ENCODE measurements at regions not wholly inside any gene's neighbourhood (a gene's known extent, or its start where the extent isn't known, plus 50 kb on each side); places are given as distances from the start of the nearest gene placed in this dataset.

DNA sequence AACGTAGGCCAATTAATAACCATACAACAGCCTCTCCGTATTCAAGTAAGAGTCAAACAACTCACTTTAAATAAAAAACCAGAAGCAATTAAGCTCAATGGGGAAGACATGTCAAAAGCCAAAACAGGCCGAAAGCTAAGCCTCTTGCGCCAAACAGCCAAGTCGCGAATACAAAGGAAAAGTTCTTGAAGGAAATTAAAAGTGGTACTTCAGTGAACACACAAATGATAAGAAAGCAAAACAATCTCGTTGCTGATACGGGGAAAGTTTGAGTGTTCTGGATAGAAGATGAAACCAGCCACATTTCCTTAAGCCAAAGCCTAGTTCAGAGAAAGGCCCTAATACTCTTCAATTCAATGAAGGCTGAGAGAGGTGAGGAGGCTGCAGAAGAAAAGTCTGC lies 53.4 kb downstream of the SIPA1L2 start:
- TF ChIP-seq FOXM1 (IDR thresholded peaks at IDR 0.05; ENCODE audit: borderline replicate concordance, low read depth) (no peak), NFIC (IDR thresholded peaks at IDR 0.05) (no peak), TEAD4 (IDR thresholded peaks at IDR 0.05) (no peak), RAD21 (IDR thresholded peaks at IDR 0.05; ENCODE audit: low read depth) (no peak)
- TF ChIP-seq, protein P1, sequence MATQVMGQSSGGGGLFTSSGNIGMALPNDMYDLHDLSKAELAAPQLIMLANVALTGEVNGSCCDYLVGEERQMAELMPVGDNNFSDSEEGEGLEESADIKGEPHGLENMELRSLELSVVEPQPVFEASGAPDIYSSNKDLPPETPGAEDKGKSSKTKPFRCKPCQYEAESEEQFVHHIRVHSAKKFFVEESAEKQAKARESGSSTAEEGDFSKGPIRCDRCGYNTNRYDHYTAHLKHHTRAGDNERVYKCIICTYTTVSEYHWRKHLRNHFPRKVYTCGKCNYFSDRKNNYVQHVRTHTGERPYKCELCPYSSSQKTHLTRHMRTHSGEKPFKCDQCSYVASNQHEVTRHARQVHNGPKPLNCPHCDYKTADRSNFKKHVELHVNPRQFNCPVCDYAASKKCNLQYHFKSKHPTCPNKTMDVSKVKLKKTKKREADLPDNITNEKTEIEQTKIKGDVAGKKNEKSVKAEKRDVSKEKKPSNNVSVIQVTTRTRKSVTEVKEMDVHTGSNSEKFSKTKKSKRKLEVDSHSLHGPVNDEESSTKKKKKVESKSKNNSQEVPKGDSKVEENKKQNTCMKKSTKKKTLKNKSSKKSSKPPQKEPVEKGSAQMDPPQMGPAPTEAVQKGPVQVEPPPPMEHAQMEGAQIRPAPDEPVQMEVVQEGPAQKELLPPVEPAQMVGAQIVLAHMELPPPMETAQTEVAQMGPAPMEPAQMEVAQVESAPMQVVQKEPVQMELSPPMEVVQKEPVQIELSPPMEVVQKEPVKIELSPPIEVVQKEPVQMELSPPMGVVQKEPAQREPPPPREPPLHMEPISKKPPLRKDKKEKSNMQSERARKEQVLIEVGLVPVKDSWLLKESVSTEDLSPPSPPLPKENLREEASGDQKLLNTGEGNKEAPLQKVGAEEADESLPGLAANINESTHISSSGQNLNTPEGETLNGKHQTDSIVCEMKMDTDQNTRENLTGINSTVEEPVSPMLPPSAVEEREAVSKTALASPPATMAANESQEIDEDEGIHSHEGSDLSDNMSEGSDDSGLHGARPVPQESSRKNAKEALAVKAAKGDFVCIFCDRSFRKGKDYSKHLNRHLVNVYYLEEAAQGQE (IDR thresholded peaks at IDR 0.05; ENCODE audit: low read depth) = no peak
- TF ChIP-seq, protein P2, sequence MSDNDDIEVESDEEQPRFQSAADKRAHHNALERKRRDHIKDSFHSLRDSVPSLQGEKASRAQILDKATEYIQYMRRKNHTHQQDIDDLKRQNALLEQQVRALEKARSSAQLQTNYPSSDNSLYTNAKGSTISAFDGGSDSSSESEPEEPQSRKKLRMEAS (IDR thresholded peaks at IDR 0.05) = no peak

DNA sequence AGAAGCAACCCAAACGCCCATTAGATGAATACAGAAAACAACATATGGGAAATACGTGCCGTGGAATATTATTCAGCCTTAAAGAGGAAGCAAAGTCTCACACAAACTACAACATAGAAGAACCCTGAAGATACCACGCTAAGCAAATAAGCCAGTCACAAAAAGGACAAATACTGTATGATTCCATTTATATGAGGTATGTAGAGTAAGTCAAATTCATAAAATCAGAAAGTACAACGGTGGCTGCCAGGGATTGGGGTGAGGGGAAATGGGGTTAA lies 54.2 kb downstream of the SIPA1L2 start:
- TF ChIP-seq CREB1 (IDR thresholded peaks at IDR 0.05; ENCODE audit: low read depth) = no peak

DNA sequence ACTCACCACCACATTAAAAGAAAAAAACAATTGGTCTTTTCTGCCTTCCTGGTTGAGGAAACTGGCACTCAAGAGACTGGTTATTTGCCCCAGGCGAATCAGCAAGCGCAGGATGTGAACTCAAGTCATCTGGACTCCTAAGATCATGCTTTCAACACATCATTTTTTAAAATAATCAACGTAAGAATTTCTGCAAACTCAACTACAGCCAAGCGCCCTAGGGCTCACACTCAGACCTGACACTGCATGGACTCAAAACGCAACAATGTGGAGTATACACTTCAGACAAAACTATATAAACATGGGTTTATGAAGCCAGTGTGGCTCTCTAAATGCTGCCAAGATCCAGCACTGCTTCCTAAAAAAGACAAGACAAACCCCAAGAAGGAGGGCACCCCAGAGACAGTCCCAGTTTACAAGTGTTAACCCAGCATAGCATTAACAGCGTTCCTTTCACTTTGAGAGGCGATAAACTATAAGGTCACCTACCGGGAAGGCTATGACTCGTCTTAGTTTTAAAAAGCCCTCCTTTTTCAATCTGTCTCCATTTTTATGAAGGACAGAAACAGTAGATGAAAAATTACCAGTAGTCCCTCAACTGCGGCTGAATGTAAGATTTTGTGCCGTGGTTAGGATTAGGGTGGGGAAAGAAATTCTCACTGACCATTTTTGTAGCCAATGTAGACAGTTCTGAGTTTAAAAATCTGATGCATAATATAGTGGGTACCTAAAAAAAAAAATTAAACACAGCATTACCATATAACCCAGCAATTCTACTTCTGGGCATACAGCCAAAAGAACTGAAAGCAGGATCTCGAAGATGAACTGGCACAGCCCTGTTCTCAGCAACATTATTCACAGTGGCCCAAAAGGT lies 54.8 kb downstream of the SIPA1L2 start:
- TF ChIP-seq TEAD4 (IDR thresholded peaks at IDR 0.05) (no peak), CREB1 (IDR thresholded peaks at IDR 0.05; ENCODE audit: low read depth) (no peak), RAD21 (IDR thresholded peaks at IDR 0.05; ENCODE audit: low read depth) (no peak), CEBPB (IDR thresholded peaks at IDR 0.05) (no peak), EP300 (IDR thresholded peaks at IDR 0.05; ENCODE audit: borderline replicate concordance) (no peak), FOXM1 (IDR thresholded peaks at IDR 0.05; ENCODE audit: borderline replicate concordance, low read depth) (no peak), ZBTB7A (IDR thresholded peaks at IDR 0.05; ENCODE audit: low read depth) (no peak)
- TF ChIP-seq, protein P3, sequence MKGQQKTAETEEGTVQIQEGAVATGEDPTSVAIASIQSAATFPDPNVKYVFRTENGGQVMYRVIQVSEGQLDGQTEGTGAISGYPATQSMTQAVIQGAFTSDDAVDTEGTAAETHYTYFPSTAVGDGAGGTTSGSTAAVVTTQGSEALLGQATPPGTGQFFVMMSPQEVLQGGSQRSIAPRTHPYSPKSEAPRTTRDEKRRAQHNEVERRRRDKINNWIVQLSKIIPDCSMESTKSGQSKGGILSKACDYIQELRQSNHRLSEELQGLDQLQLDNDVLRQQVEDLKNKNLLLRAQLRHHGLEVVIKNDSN (IDR thresholded peaks at IDR 0.05) = no peak

DNA sequence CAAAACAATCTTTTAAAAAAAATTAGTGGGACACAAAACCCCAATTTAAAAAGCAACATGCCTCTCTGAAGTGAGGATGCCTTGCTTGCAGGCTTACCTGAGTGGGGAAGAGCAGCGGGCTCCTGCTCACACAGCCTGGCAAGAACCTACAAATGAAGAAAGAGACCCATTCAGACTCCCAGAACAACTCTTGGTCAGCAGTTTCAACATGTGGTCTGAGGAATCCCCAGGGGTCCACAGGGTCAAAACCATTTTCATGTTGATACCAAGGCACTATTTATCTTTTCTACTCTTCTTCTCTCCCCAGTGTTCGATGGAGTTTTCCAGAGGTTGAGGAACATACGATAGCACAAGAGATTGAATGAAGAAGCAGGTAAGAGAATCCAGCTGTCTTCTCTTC lies 55.9 kb downstream of the SIPA1L2 start:
- TF ChIP-seq TCF12 (IDR thresholded peaks at IDR 0.05; ENCODE audit: low read depth) (no peak), TAF1 (IDR thresholded peaks at IDR 0.05; ENCODE audit: low read depth) (no peak), NFIC (IDR thresholded peaks at IDR 0.05) (no peak), CREB1 (IDR thresholded peaks at IDR 0.05; ENCODE audit: low read depth) (no peak), EGR1 (IDR thresholded peaks at IDR 0.05) (no peak), CEBPB (IDR thresholded peaks at IDR 0.05) (no peak), ZBTB7A (IDR thresholded peaks at IDR 0.05; ENCODE audit: low read depth) (no peak), FOXM1 (IDR thresholded peaks at IDR 0.05; ENCODE audit: borderline replicate concordance, low read depth) (no peak), RAD21 (IDR thresholded peaks at IDR 0.05; ENCODE audit: low read depth) (no peak), EP300 (IDR thresholded peaks at IDR 0.05; ENCODE audit: borderline replicate concordance) (no peak), YY1 (IDR thresholded peaks at IDR 0.05; ENCODE audit: low read depth) (no peak), TEAD4 (IDR thresholded peaks at IDR 0.05) (no peak)
- TF ChIP-seq, protein P2 (IDR thresholded peaks at IDR 0.05) = no peak
- TF ChIP-seq, protein P1 (IDR thresholded peaks at IDR 0.05; ENCODE audit: low read depth) = no peak
- TF ChIP-seq, protein P3 (IDR thresholded peaks at IDR 0.05) = no peak

DNA sequence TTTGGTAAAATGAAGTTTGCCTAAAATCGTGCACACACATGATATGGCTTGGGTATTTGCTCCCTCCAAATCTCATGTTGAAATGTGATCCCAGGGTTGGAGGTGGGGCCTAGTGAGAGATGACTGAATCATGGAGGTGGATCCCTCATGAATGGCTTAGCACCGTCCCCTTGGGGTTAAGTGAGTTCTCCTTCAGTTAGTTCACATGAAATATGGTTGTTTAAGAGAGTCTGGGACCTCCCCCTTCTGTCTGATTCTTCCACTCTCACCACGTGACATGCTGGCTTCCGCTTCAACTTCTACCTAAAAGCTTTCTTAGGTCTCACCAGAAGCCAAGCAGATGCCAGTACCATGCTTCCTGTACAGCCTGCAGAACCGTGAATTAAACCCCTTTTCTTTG lies 58.4 kb downstream of the SIPA1L2 start:
- TF ChIP-seq, protein P3 (IDR thresholded peaks at IDR 0.05) = peak; percentile 69
- TF ChIP-seq, protein P1 (IDR thresholded peaks at IDR 0.05; ENCODE audit: low read depth) = no peak
- TF ChIP-seq NFIC (IDR thresholded peaks at IDR 0.05) (no peak), TCF12 (IDR thresholded peaks at IDR 0.05; ENCODE audit: low read depth) (no peak)
- TF ChIP-seq, protein P2 (IDR thresholded peaks at IDR 0.05) = no peak
